Activated CD8-positive, alpha-beta memory T cell treated with anti-CD3 and anti-CD28 coated beads, Interleukin-2, amount 50 U/mL, for 4 hours (primary cell): ENCODE measurements at regions not wholly inside any gene's neighbourhood (a gene's known extent, or its start where the extent isn't known, plus 50 kb on each side); places are given as distances from the start of the nearest gene placed in this dataset.

Experiments used
- DNase-seq: peaks from one replicate; pipeline ENCODE4 v3.0.0-alpha.2; 2020

GRCh38 chr1:60573726-60574409 is 500.3 kb upstream of the C1orf87 start:
- DNase-seq = no peak

GRCh38 chr1:60573121-60573520 is 499.6 kb upstream of the C1orf87 start:
- no peak for DNase-seq

GRCh38 chr1:60572378-60572777 is 498.8 kb upstream of the C1orf87 start:
- DNase-seq = no peak

GRCh38 chr1:60571811-60572210 is 498.2 kb upstream of the C1orf87 start:
- DNase-seq = no peak

GRCh38 chr1:60569189-60569588 is 495.6 kb upstream of the C1orf87 start:
- DNase-seq = no peak

- no peak for DNase-seq
These were observed 493.7 kb upstream of the C1orf87 start for GRCh38 chr1:60567256-60567655.

GRCh38 chr1:60564916-60565750 is 491.6 kb upstream of the C1orf87 start:
- DNase-seq = no peak

GRCh38 chr1:60563777-60564535 is 490.4 kb upstream of the C1orf87 start:
- no peak for DNase-seq

GRCh38 chr1:60562740-60563139 is 489.2 kb upstream of the C1orf87 start:
- DNase-seq = no peak

GRCh38 chr1:60560701-60561100 is 487.1 kb upstream of the C1orf87 start:
- no peak for DNase-seq

- no peak for DNase-seq
These were observed 484.7 kb upstream of the C1orf87 start for GRCh38 chr1:60558236-60558635.

GRCh38 chr1:60553730-60554129 is 480.2 kb upstream of the C1orf87 start:
- no peak for DNase-seq

GRCh38 chr1:60547821-60548220 is 474.3 kb upstream of the C1orf87 start:
- no peak for DNase-seq

GRCh38 chr1:60541831-60542532 is 468.4 kb upstream of the C1orf87 start:
- no peak for DNase-seq

GRCh38 chr1:60540141-60540540 is 466.6 kb upstream of the C1orf87 start:
- DNase-seq = no peak

GRCh38 chr1:60535713-60536112 is 462.1 kb upstream of the C1orf87 start:
- DNase-seq = no peak

GRCh38 chr1:60527567-60527966 is 454.0 kb upstream of the C1orf87 start:
- DNase-seq = no peak

GRCh38 chr1:60516996-60517395 is 443.4 kb upstream of the C1orf87 start:
- DNase-seq = no peak

- DNase-seq = no peak
These were observed 436.6 kb upstream of the C1orf87 start for GRCh38 chr1:60510162-60510561.

- DNase-seq = no peak
These were observed 430.8 kb upstream of the C1orf87 start for GRCh38 chr1:60504206-60504840.

GRCh38 chr1:60503266-60503925 is 429.8 kb upstream of the C1orf87 start:
- no peak for DNase-seq

- no peak for DNase-seq
These were observed 428.9 kb upstream of the C1orf87 start for GRCh38 chr1:60502506-60502905.
